B cell (primary cell): ENCODE measurements at regions not wholly inside any gene's neighbourhood (a gene's known extent, or its start where the extent isn't known, plus 50 kb on each side); places are given as distances from the start of the nearest gene placed in this dataset.

Experiments used
- ATAC-seq: fragments of 200-7000 bp; cut with Tn5 transposase; one replicate; pipeline ENCODE4 v1.10.0; 2021; ENCODE audit warnings: low read depth, mild to moderate bottlenecking, moderate number of reproducible peaks, moderate library complexity
- CTCF ChIA-PET: fragments of 350-600 bp; sonication (Branson Sonifier 250); formaldehyde crosslinking; loops from one replicate; lab custom pipeline; 2021; ENCODE audit warnings: antibody characterized with exemption, inconsistent platforms; lab: Charles Lee
- POLR2A ChIA-PET: fragments of 350-600 bp; sonication (Branson Sonifier 250); formaldehyde crosslinking; loops from one replicate; lab custom pipeline; 2021; ENCODE audit warnings: antibody characterized with exemption; lab: Charles Lee
- DNase-seq: peaks from one replicate; pipeline ENCODE4 v3.0.0; 2013
- H2AFZ ChIP-seq: 2 replicates; pipeline ENCODE4 v1.6.1; 2012; ENCODE audit warnings: mild to moderate bottlenecking, low read depth, low read length; ENCODE audit not compliant: insufficient read depth, poor library complexity, severe bottlenecking
- H3K27ac ChIP-seq, 2 donors: 1 replicate in 1 of 2; 2 replicates in 1 of 2; pipeline ENCODE4 v1.5.1; 2012 to 2013; ENCODE audit warnings: low read length in 2 of 2, mild to moderate bottlenecking in 2 of 2, moderate library complexity in 1 of 2
- H3K27me3 ChIP-seq, 4 experiments: fragments of 200-600 bp in 1 of 4; sonication (generic) in 1 of 4; replicated peaks in 1 of 4; 1 replicate in 2 of 4; 2 replicates in 2 of 4; pipeline versions ENCODE4 v1.6.1 to v1.7.0; 2013 to 2016; ENCODE audit warnings: low read length in 3 of 4, mild to moderate bottlenecking in 2 of 4, mixed read lengths in 1 of 4, moderate library complexity in 1 of 4; ENCODE audit not compliant: insufficient read depth in 4 of 4, control insufficient read depth in 3 of 4; ENCODE audit errors: control extremely low read depth in 1 of 4
- H3K36me3 ChIP-seq, 2 experiments: replicated peaks in 1 of 2; 1 replicate in 1 of 2; 2 replicates in 1 of 2; pipeline versions ENCODE4 v1.6.1 to v1.7.1; 2013; ENCODE audit warnings: low read length in 1 of 2; ENCODE audit not compliant: insufficient read depth in 2 of 2, control insufficient read depth in 1 of 2; ENCODE audit errors: control extremely low read depth in 1 of 2, extremely low read depth in 1 of 2
- H3K4me1 ChIP-seq, 2 donors: fragments of 200-600 bp in 1 of 2; sonication (generic) in 1 of 2; 1 replicate in 1 of 2; 2 replicates in 1 of 2; pipeline versions ENCODE4 v1.5.1 to v1.6.1; 2013 to 2017; ENCODE audit warnings: low read length in 2 of 2; ENCODE audit not compliant: control insufficient read depth in 2 of 2, insufficient read depth in 2 of 2
- H3K4me2 ChIP-seq: replicated peaks from 2 replicates; pipeline ENCODE3; 2012; ENCODE audit warnings: mild to moderate bottlenecking, low read depth, low read length; ENCODE audit not compliant: poor library complexity, severe bottlenecking
- H3K4me3 ChIP-seq, 5 experiments: fragments of 200-600 bp in 1 of 5; sonication (generic) in 1 of 5; 1 replicate in 3 of 5; 2 replicates in 2 of 5; pipeline versions ENCODE4 v1.5.1 to v1.7.0; 2011 to 2016; ENCODE audit warnings: low read length in 4 of 5, mild to moderate bottlenecking in 4 of 5, low read depth in 2 of 5, control low read depth in 1 of 5, moderate library complexity in 1 of 5; ENCODE audit not compliant: insufficient read depth in 1 of 5; ENCODE audit errors: control extremely low read depth in 1 of 5, extremely low read depth in 1 of 5
- H3K79me2 ChIP-seq: fragments of 200-600 bp; sonication (generic); one replicate; pipeline ENCODE4 v1.6.0; 2016; ENCODE audit warnings: low read length; ENCODE audit not compliant: control insufficient read depth, insufficient read depth
- H3K9ac ChIP-seq: fragments of 200-600 bp; sonication (generic); 2 replicates; pipeline ENCODE4 v1.6.1; 2017; ENCODE audit warnings: mild to moderate bottlenecking, low read length, moderate library complexity
- H3K9me3 ChIP-seq, 3 donors: one replicate each; pipeline versions ENCODE4 v1.6.1 to v1.7.1; 2013; ENCODE audit warnings: low read length in 2 of 3; ENCODE audit not compliant: control insufficient read depth in 2 of 3, insufficient read depth in 1 of 3; ENCODE audit errors: control extremely low read depth in 1 of 3
- H4K20me1 ChIP-seq: 2 replicates; pipeline ENCODE4 v1.6.0; 2012; ENCODE audit warnings: mild to moderate bottlenecking, low read length; ENCODE audit not compliant: insufficient read depth, control insufficient read depth, poor library complexity, severe bottlenecking
- H3K27ac Mint-ChIP-seq: one replicate; pipeline ENCODE4 v1.8.0; 2021; ENCODE audit warnings: mixed read lengths
- H3K27me3 Mint-ChIP-seq: one replicate; pipeline ENCODE4 v1.8.0; 2021; ENCODE audit warnings: mixed read lengths
- H3K4me1 Mint-ChIP-seq: one replicate; pipeline ENCODE4 v1.8.0; 2021; ENCODE audit warnings: mixed read lengths
- H3K4me3 Mint-ChIP-seq: one replicate; pipeline ENCODE4 v1.8.0; 2021; ENCODE audit warnings: mixed read lengths
- H3K9me3 Mint-ChIP-seq: one replicate; pipeline ENCODE4 v1.8.0; 2022; ENCODE audit warnings: mixed read lengths; ENCODE audit not compliant: insufficient read depth
- CTCF ChIP-seq: fragments of 200-600 bp; IDR thresholded peaks from one replicate; pipeline ENCODE4 v1.8.0; 2022; ENCODE audit warnings: antibody characterized with exemption, mild to moderate bottlenecking
- EZH2 ChIP-seq: IDR thresholded peaks from 2 replicates; pipeline ENCODE4 v1.6.1; 2012; ENCODE audit warnings: borderline replicate concordance, low read depth, mild to moderate bottlenecking, moderate library complexity, low read length; ENCODE audit not compliant: insufficient read depth, poor library complexity, severe bottlenecking
- WGBS: methylation state at CpG from one replicate; pipeline ENCODE4 v1.1.5; 2013; ENCODE audit warnings: missing lambda C conversion rate; ENCODE audit not compliant: insufficient coverage; 5-methylcytosine and 5-hydroxymethylcytosine counted together
- intact Hi-C: fragments of 100-400 bp; cut with micrococcal nuclease; formaldehyde crosslinking; loops from one replicate; pipeline ENCODE4 v1.10.0; 2022

- Histone ChIP-seq H3K79me2 (no peaks in the 10 kb centered on the region), H2AFZ (no peak overlapping the region), H3K27ac (no peak overlapping the region), H3K9me3 (peaks cover 0 to 3% (median 0%) of the 10 kb centered on the region in 3 donors), H3K4me1 (no peaks in the 10 kb centered on the region), H3K4me2 (no peak overlapping the region), H3K27me3 (no peaks in the 10 kb centered on the region), H3K4me3 (no peak overlapping the region), H4K20me1 (no peaks in the 10 kb centered on the region), H3K36me3 (no peaks in the 10 kb centered on the region), H3K9ac (no peak overlapping the region)
- no peak for DNase-seq
- Mint-ChIP-seq H3K4me3 (no peak overlapping the region), H3K4me1 (no peaks in the 10 kb centered on the region), H3K27ac (no peak overlapping the region), H3K9me3 (no peaks in the 10 kb centered on the region), H3K27me3 (no peaks in the 10 kb centered on the region)
- ChIA-PET POLR2A (no interaction called here), CTCF (no interaction called here)
- TF ChIP-seq CTCF (no peak), EZH2 (no peak)
- no peak for ATAC-seq
- WGBS = no CpG with 5 or more reads among the region's 4 CpGs
- intact Hi-C loops = no loop called here
Measured at GRCh38 chr2:220396287-220396686, 768.9 kb downstream of the SLC4A3 start.

GRCh38 chr2:220410296-220410695 lies 782.9 kb downstream of the SLC4A3 start:
- Mint-ChIP-seq H3K27ac (no peak overlapping the region), H3K27me3 (no peaks in the 10 kb centered on the region), H3K4me3 (no peak overlapping the region), H3K4me1 (no peaks in the 10 kb centered on the region), H3K9me3 (peaks cover 21% of the 10 kb centered on the region)
- no peak for DNase-seq
- WGBS = no CpG with 5 or more reads among the region's 1 CpG
- peaks cover 0 to 15% (median 4%) of the 10 kb centered on the region in 3 donors for H3K9me3 ChIP-seq
- no peak overlapping the region for H3K4me2 ChIP-seq
- no peaks in the 10 kb centered on the region for H3K79me2 ChIP-seq
- no peak for TF ChIP-seq EZH2
- ChIA-PET CTCF (no interaction called here), POLR2A (no interaction called here)
- H3K36me3 ChIP-seq = no peaks in the 10 kb centered on the region
- H4K20me1 ChIP-seq = no peaks in the 10 kb centered on the region
- intact Hi-C loops = no loop called here
- no peaks in the 10 kb centered on the region for H3K4me1 ChIP-seq
- no peak overlapping the region for H3K27ac ChIP-seq
- H3K9ac ChIP-seq = no peak overlapping the region
- no peaks in the 10 kb centered on the region for H3K27me3 ChIP-seq
- no peak overlapping the region for H3K4me3 ChIP-seq
- ATAC-seq = no peak
- no peak overlapping the region for H2AFZ ChIP-seq
